Activated CD4-positive, alpha-beta T cell treated with anti-CD3 and anti-CD28 coated beads, Interleukin-10, Interleukin-2, amounts not matched to agents 100 ng/mL and 50 ng/mL, durations not matched to agents 16 hours and 8 hours (primary cell): ENCODE measurements at regions not wholly inside any gene's neighbourhood (a gene's known extent, or its start where the extent isn't known, plus 50 kb on each side); places are given as distances from the start of the nearest gene placed in this dataset.

ENCODE experiments used
- DNase-seq: peaks from one replicate; pipeline ENCODE4 v3.0.0-alpha.2; 2020

DNA sequence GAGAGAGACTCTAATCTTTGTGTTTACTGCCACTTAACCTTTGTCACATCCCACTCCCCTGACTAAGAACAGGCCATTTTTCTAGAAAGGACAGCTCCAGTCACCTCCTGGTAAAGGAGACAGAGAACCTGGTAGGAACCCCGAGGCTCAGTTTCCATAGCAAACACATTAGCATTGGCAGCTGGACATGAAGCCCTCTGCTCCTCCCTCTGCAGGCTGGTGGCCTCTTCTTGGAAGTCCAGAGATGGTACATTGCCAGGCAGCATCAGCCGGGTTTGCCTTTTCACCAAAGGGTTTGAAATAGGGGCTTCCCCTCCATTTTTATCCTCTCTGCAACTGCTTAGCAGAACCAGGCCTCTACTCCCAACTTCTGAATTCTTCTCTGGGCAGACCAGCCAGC lies 213.4 kb upstream of the SEMA6D start:
- no peak for DNase-seq

DNA sequence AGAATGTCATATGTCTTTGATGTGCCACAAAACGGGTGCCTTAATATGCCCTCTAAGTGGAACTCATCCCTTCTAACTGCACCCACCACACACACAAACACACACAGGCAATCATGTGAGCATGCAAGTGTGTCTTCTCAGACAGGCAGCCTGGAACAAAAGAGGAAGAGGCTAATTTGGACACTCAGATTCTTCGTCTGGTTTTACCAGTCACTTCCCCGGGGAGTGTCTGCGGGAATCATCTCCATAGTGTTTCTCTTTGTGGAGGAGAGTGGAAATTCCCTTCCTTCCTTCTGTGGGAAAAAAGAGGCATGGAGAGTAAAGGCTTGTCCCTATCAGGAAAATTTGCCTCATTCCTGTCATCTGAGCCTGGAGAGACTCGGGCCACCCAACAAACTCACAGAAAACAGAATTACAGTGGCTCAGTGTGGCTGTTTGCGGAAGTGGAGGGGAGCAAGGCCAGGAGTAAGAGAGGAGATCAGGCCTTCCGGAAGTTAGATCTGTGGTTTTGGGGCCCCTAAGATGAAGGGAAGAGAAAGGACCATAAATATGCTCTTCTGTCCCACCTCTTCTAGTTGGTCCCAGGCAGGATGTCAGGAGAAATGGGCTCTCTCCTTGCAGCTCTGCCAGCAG lies 212.6 kb upstream of the SEMA6D start:
- no peak for DNase-seq

DNA sequence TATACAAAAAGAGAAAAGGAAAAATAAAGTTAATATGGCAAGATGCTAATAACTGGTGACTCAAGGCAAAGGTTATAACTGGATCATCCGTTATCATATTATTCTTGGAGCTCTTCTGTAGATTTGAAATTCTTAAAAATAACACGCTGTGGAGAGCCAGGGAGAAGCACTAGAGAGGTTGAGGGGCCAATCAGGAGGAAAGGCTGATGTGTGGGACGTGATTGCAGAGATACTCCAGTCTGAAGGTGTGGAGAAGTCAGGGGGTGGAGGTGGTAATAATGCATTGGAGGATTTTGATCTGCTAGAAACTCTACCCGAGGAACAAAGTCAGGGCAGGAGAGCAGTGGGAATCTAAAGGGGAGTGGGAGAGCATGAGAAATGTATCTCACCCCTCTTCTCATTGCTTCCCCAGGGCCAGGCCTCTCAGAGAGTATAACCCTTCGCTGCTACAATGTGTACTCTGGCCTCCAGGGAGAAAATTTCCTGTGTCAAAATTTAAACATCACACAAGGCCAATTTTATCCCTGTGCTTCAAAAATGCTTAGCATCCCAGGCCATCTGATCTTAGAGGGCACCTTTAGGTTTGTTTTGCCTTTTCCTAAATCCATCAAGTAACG lies 211.5 kb upstream of the SEMA6D start:
- no peak for DNase-seq

GRCh38 chr15:47506329-47507100 lies 210.8 kb upstream of the SEMA6D start:
- no peak for DNase-seq

DNA sequence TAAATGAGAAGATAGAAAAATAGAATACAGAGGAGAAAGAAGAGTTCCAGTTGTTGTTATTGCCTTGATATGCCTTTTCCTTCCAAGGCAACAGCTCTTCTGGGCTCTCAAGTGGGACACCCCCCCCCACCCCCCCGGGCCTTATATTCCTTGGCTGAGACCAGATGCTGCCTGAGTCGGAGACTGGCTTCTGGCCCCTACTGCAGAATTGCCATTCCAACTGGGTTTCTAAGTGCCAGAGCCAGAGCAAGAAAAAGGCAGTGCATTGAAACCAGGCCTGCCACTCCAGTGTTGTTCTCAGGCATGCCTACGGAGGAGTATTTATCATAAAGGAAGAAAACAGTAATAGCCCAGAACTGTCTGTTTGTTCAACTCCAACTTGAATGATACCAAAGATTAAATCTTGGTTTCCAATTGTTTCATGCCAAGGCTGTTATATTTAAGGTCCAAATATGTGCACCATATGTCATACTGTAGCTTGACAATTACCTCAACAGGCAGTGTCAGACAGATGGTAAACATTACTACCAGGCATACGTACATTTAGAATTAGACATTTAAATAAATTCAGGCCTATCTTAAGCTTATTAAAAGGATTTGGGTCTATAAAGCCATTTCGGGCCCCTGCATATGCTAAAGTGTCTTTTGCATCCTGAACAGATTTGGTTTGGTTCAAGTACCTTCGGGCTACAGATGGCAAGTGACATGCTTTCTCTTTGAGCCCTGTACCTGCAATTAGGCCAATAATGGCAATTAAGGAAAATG lies 209.9 kb upstream of the SEMA6D start:
- DNase-seq = no peak

GRCh38 chr15:47511261-47511660 lies 206.0 kb upstream of the SEMA6D start:
- DNase-seq = no peak

DNA sequence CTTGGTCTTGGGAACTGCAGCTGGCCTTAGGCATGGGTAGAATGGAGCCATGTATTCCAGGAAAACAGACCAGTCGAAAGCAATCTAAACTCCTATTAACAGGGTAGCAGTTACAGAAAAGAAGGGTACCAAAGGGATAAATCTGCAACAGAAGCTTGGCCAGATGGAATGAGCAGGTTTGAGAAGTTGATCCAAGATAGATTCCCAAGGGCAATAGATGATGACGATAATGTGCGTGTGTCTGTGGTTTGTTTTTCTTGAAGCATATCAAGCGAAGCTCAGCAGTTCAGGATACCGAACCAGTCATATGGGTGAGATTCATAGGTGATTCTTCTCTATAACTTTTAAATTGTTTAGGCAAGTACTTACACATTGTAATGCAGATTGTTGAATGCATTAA lies 203.8 kb upstream of the SEMA6D start:
- DNase-seq = no peak

DNA sequence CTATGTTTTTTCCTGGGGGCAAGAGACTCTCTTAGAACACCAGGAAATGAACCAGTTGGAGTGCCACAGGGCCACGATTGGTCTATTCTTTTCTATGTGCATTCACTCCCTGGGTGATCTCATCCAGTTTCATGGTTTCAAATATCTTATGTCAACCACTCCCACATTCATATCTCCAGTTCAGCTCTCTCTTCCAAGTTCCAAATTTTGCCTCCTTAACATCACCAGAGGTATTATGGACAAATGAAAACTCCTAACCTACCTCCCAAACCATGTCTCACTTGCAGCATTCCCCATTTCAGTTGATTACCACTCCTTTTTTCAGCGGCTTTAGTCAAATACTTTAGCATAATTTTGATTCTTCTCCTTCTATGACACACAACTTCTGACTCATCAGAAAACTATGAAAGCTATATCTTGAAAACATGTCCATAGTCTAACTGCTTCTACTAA lies 203.1 kb upstream of the SEMA6D start:
- DNase-seq = no peak

DNA sequence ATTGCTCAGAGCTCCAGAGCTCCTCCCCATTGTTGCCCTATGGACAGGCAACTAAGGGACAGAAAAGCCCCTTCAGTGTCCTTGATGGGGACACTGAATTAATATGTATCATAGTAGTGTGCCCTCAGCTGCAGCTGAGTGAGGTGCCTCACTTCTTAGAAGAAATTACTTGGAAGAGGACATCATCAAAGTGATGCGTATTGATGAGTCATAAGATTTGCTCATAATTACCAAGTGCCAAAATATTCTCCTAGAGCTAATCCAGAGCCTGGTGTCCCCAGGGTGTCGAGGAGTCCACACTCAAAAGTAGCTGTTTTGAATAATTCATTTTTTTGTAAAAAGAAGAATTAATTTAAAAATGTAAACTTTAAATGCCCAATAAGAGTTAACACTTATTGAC lies 200.7 kb upstream of the SEMA6D start:
- no peak for DNase-seq

DNA sequence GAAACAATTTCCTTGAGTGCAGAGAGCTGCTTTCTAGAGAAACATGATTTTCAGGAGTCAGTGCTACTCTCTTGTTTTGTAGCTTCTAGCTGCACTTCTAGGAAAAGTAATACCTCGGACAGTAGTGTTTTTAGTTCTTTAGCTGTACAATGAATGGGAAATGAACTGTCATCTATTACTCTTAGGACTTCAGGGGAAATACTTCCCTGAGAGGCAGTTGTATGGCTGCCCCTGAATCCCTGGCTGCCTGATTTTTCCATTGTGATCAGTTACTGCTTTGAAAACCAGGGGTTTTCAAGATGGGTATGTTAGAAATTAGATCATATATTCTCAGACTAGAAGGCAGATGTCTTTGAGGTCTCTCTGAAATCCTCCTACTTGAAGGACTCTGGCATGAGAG lies 200.3 kb upstream of the SEMA6D start:
- DNase-seq = no peak

DNA sequence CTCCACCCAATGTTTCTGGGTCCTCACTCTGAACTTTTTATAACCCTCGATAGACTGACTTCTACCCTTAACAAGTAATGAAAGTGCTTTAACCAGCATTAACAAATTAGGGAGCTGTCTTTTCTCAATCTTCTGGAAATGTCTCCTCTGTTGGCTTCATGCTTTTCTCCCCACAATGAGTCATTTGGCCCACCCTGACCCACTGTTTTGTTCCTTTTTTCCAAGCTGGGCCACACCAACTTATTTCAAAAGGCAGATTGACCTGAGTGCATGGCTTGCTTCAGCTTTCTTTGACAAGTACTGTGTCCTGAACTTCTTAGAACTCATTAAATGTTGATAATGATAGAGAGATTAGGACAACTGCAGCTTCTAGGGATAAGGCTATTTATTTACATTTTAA lies 199.6 kb upstream of the SEMA6D start:
- no peak for DNase-seq

DNA sequence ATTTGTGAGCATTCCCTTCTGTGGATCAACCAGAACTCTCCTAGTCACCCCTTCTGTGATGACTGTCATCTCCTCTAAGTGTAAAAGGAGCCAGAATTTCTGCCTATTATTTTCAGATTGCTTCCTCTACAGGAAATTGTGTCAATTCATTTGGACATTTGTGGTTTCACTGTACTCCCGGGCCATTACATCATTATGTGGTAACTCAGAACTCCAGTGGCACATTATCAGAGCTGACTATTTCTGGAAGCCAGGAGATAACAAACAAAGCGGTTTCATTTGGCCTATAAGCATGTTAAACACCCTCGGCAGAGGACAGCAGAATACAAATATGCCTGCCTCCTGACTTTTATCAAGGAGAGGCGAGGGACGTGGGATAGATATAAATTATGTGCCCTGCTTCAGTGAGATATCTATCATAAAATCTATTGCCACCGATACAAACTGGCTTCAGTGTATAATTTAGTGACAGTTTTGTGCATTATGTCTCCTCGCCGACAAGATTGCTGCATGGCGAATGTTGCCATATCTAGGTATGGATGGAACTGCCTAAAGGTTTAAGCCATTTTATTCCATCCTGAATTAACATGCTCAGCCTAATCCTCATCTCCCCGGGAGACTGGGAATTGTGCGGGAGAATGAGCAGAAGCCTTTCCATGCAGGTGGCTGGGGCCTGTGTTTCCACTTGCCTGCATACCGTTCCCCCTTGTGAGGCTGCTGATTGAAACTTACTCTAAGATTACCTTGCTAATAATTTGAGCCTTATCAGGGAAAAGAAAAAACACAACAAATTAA lies 193.4 kb upstream of the SEMA6D start:
- no peak for DNase-seq

- no peak for DNase-seq
Measured at GRCh38 chr15:47529241-47529640, 188.1 kb upstream of the SEMA6D start.

DNA sequence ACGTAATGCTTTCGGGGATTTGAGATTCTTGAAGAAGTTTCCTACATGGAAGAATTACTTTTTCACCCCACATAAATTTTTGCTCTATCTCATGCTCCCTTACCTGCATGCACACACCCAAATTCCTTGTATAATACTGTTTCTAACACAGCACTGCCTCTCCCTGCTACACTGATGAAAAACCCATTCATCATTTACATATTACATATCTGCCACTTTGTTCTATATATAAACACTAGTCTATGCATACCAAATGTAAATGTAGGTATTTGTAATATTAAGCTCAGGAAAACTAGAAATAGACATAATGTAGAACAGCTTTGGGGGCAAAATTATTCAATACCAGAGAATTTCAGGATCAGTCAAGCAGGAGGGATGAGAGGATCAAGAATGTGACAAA lies 182.6 kb upstream of the SEMA6D start:
- DNase-seq = no peak

GRCh38 chr15:47541562-47541961 lies 175.7 kb upstream of the SEMA6D start:
- no peak for DNase-seq

DNA sequence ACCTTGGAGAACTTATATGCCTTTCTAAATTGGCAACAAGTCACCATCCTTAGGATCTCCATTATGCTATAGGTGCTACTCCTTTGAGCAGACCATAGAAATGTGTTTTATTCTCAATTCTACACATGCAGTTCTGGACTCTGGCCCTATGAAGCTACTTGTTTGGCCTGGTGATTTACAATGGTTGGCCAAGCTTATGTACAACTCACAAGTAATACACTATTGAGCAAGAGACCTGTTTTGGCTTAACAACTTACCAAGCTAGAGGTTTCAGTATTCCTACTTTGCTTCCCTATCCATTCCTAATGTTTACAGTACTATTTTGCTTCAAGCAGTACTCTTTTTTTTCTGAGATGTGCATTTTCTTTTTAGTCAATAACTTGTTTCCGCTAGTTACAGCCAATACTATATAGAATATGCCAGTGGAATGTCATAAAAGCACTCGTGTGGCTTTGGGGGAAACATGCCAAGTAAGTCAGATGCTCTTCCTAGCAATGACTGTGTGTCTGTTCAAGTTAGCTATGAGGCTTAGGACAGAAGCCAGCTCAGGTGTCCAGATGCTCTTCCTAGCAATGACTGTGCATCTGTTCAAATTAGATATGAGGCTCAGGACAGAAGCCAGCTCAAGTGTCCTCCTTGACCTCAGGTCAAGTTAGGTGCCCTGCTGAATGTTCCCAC lies 174.9 kb upstream of the SEMA6D start:
- DNase-seq = no peak

DNA sequence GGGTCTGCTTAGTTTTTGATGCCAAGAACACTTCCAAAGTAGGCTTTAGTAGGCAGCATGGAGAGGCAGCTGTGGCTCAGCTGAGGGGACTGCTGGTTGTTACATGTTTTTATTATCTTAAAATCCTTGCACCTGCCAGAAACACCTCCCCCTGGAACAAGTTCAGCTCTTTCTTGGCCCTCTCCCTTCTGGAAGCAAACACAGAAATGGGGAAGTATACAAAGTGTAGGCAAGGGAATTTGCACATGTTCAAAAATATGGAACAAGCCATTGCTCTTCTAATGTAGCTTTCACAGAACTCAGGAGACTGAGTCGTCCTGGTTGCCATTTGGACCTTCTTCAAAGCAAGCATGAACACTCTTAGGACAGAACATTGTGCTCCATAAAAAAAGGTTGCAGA lies 169.1 kb upstream of the SEMA6D start:
- DNase-seq = no peak

- DNase-seq = no peak
Measured at GRCh38 chr15:47548986-47549385, 168.3 kb upstream of the SEMA6D start.

DNA sequence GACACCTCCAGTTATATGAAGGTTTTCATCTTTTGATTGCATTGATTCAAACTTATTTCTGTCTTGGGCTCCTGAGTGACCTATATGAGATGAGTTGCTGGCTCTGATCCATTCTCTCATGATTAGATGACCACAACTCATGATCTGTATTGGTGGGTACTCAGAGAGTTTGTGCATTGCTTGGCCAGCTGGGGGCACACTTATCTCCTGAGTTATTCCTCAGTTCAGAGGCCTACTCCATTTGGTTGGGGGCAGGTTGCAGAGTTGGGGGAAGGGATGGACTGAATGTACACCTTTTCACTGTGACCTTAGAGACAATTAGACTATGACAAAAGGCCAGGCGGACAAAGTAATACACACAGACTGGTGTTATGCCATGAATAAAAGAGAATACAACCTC lies 166.2 kb upstream of the SEMA6D start:
- DNase-seq = no peak

- DNase-seq = no peak
Measured at GRCh38 chr15:47551546-47551945, 165.8 kb upstream of the SEMA6D start.

DNA sequence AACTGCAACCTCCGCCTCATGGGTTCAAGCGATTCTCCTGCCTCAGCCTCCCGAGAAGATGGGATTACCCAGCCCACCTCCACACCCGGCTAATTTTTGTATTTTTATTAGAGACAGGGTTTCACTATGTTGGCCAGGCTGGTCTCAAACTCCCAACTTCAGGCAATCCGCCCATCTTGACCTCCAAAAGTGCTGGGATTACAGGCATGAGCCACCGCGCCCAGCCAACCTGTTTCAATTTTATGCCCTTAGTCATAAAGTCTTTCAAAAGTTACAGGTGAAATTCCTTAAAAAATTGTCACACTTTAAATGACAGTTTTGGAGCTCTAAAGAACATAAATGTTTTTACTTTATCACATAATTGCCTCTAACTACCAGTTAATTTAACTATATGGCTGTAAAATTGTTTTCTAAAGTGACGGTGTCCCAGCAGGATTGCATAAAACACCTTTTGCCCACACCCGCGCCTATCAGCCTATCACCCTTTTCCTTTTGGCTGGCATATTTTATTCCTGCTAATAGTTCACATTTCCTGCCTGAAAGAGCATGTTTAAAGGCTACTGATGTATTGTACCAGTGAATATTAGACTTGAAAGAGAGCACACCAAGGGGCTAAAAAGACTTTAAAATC lies 164.2 kb upstream of the SEMA6D start:
- no peak for DNase-seq

- no peak for DNase-seq
Measured at GRCh38 chr15:47553947-47554346, 163.4 kb upstream of the SEMA6D start.
